Omental fat pad (tissue), 3 donors: ENCODE measurements at regions not wholly inside any gene's neighbourhood (a gene's known extent, or its start where the extent isn't known, plus 50 kb on each side); places are given as distances from the start of the nearest gene placed in this dataset.
A peak's percentile ranks its signal among the peaks of the same experiment; 100 is the strongest.

Experiments used
- ATAC-seq: fragments of 150-250 bp; one replicate; pipeline ENCODE4 v1.9.1; 2016; ENCODE audit warnings: mild to moderate bottlenecking, moderate library complexity; ENCODE audit not compliant: low FRiP score
- DNase-seq: peaks from one replicate; pipeline ENCODE4 v3.0.0-alpha.2; 2019; ENCODE audit warnings: low spot score
- CTCF ChIP-seq, 3 donors: fragments of 450-650 bp; IDR thresholded peaks; one replicate each; pipeline ENCODE4 v1.5.1; 2016 to 2017; ENCODE audit warnings: antibody characterized with exemption in 3 of 3, mild to moderate bottlenecking in 3 of 3, moderate library complexity in 2 of 3

GRCh38 chr2:234679741-234680687 is 183.1 kb upstream of the ARL4C start:
- ATAC-seq (peak; percentile 92), DNase-seq (peak; percentile 31)
- TF ChIP-seq CTCF (IDR thresholded peaks at IDR 0.05) = no peak

- no peak for DNase-seq
- no peak for TF ChIP-seq CTCF (IDR thresholded peaks at IDR 0.05)
- no peak for ATAC-seq
These were observed 182.4 kb upstream of the ARL4C start for GRCh38 chr2:234679301-234679740.

- no peak for DNase-seq
- no peak for ATAC-seq
- no peak for TF ChIP-seq CTCF (IDR thresholded peaks at IDR 0.05)
These were observed 181.8 kb upstream of the ARL4C start for GRCh38 chr2:234678711-234679110.

GRCh38 chr2:234677758-234678538 is 181.1 kb upstream of the ARL4C start:
- ATAC-seq = peak; percentile 20
- DNase-seq = no peak
- TF ChIP-seq CTCF (IDR thresholded peaks at IDR 0.05) = no peak

GRCh38 chr2:234676783-234677450 is 180.0 kb upstream of the ARL4C start:
- ATAC-seq (no peak), DNase-seq (no peak)
- TF ChIP-seq CTCF (IDR thresholded peaks at IDR 0.05) = no peak

GRCh38 chr2:234676109-234676782 is 179.4 kb upstream of the ARL4C start:
- ATAC-seq (no peak), DNase-seq (no peak)
- TF ChIP-seq CTCF (IDR thresholded peaks at IDR 0.05) = no peak
